ENCODE measurements at regions not wholly inside any gene's neighbourhood (a gene's known extent, or its start where the extent isn't known, plus 50 kb on each side); places are given as distances from the start of the nearest gene placed in this dataset.

DNA sequence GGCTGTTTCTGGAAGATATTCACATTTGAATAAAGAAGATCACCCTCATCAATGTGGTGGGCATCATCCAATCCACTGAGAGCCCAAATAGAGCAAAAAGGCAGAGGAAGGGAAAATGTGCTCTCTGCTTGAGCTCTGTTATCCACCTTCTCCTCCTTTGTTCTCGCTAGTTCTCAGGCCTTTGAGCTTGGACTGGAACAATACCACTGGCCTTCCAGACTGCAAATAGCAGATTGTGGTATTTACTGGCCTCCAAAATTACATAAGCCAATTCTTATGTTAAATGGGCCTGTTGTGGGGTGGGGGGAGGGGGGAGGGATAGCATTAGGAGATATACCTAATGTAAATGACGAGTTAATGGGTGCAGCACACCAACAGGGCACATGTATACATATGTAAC is 219.3 kb downstream of the C1orf94 start:
- no peaks in the 10 kb centered on the region for H3K27me3 ChIP-seq
- WGBS, 2 donors = 75% methylated on average over 2 of the region's 2 CpGs
- intact Hi-C loops (cut with DNase I) = no loop called here
- no peak overlapping the region for H3K27ac ChIP-seq
- no peaks in the 10 kb centered on the region for H3K9me3 ChIP-seq
- H3K4me1 ChIP-seq = no peaks in the 10 kb centered on the region
- TF ChIP-seq, protein P1, sequence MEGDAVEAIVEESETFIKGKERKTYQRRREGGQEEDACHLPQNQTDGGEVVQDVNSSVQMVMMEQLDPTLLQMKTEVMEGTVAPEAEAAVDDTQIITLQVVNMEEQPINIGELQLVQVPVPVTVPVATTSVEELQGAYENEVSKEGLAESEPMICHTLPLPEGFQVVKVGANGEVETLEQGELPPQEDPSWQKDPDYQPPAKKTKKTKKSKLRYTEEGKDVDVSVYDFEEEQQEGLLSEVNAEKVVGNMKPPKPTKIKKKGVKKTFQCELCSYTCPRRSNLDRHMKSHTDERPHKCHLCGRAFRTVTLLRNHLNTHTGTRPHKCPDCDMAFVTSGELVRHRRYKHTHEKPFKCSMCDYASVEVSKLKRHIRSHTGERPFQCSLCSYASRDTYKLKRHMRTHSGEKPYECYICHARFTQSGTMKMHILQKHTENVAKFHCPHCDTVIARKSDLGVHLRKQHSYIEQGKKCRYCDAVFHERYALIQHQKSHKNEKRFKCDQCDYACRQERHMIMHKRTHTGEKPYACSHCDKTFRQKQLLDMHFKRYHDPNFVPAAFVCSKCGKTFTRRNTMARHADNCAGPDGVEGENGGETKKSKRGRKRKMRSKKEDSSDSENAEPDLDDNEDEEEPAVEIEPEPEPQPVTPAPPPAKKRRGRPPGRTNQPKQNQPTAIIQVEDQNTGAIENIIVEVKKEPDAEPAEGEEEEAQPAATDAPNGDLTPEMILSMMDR (IDR thresholded peaks at IDR 0.05) = no peak
- no peak for TF ChIP-seq EP300 (IDR thresholded peaks at IDR 0.05)
- no peak for TF ChIP-seq POLR2A (IDR thresholded peaks at IDR 0.05)
- TF ChIP-seq POLR2AphosphoS5 (IDR thresholded peaks at IDR 0.05) = no peak
- no peaks in the 10 kb centered on the region for H3K36me3 ChIP-seq
- DNase-seq = no peak
- H3K4me3 ChIP-seq = no peak overlapping the region

DNA sequence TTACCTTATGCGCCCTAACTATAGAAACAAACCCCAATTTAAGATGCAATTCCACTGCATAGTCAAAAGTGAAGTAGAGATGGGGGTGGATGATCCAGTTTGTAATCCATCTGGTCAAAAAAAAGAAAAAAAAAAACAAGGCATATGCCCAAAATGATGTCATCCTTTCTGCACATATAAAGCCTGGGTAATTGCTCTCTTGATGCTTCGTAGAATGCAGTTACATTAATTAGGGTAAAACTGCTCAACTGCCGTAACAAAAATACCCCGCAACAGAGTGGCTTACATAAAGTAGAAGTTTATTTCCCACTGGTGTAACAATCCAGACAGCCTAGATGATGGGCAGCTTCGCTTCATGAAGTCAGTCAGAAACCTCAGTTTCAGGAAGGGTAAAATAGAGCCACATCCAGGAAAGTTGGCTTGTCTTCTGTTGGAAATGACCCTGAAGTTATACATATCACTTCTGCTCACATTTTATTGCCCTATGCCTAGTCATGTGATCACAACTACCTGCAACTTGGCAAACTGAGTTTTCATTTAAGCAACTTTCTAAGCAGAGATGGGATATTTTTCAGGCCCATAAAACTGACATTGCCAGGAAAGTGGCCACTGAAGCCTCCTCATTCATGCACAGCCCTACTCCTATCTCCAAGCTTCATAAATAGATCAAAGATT is 221.7 kb downstream of the C1orf94 start:
- H3K27ac ChIP-seq = no peak overlapping the region
- WGBS, 2 donors = 73 to 85% methylated on average over 5 of the region's 5 CpGs
- TF ChIP-seq POLR2AphosphoS5 (IDR thresholded peaks at IDR 0.05) = no peak
- TF ChIP-seq, protein P1 (IDR thresholded peaks at IDR 0.05) = no peak
- TF ChIP-seq EP300 (IDR thresholded peaks at IDR 0.05) = no peak
- no peak for TF ChIP-seq POLR2A (IDR thresholded peaks at IDR 0.05)
- no peaks in the 10 kb centered on the region for H3K9me3 ChIP-seq
- H3K4me1 ChIP-seq = no peaks in the 10 kb centered on the region
- no peaks in the 10 kb centered on the region for H3K36me3 ChIP-seq
- DNase-seq = no peak
- no peak overlapping the region for H3K4me3 ChIP-seq
- no peaks in the 10 kb centered on the region for H3K27me3 ChIP-seq
- intact Hi-C loops (cut with DNase I) = no loop called here

DNA sequence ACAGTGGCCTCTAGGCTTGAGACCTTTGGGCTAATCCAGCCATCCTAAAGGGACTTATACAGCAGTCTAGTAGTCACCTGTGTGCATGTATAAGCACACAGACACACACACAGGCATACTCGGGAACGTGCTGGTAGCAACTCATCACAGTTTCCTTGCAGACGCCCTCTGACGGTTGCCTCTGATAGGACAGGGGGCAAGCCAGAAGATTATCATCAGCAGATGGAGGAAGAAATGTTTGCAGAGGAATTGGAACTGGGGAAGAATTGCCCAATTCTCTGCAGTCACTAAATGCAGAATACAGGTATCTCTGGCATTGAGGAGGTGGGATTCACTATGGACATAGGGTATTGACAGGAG is 222.2 kb downstream of the C1orf94 start:
- 18 to 43% methylated on average over 4 of the region's 4 CpGs for whole genome bisulfite sequencing, 2 donors
- intact Hi-C loops (cut with DNase I) = no loop called here
- TF ChIP-seq, protein P1 (IDR thresholded peaks at IDR 0.05) = no peak
- TF ChIP-seq POLR2A (IDR thresholded peaks at IDR 0.05) = no peak
- no peak for TF ChIP-seq EP300 (IDR thresholded peaks at IDR 0.05)
- TF ChIP-seq POLR2AphosphoS5 (IDR thresholded peaks at IDR 0.05) = no peak
- Histone ChIP-seq H3K4me1 (no peaks in the 10 kb centered on the region), H3K9me3 (no peaks in the 10 kb centered on the region), H3K27me3 (no peaks in the 10 kb centered on the region), H3K4me3 (no peak overlapping the region), H3K36me3 (no peaks in the 10 kb centered on the region), H3K27ac (no peak overlapping the region)
- no peak for DNase-seq

DNA sequence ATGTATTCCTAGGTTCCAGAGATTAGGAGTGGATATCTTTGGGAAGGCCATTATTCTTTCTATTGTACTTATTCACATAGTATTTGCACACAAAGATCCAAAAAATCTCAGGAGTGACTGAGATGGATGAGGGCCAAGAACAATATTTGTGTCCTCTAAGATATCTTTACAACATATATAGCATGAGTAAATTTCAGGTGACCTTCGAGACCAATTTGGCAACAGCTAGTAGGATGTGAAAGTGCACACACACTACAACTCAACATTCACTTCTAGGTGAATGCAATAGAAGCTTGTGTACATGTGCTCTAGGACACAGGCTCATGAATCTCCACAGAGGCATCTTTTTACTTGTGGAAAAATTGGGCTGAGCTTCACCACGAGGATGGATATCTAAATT is 224.0 kb downstream of the C1orf94 start:
- intact Hi-C loops (cut with DNase I) = no loop called here
- DNase-seq = no peak
- Histone ChIP-seq H3K27me3 (no peaks in the 10 kb centered on the region), H3K4me1 (no peaks in the 10 kb centered on the region), H3K9me3 (no peaks in the 10 kb centered on the region), H3K36me3 (no peaks in the 10 kb centered on the region), H3K4me3 (no peak overlapping the region), H3K27ac (no peak overlapping the region)
- WGBS, 2 donors = 3 to 65% methylated on average over 2 of the region's 2 CpGs
- no peak for TF ChIP-seq POLR2AphosphoS5 (IDR thresholded peaks at IDR 0.05)
- TF ChIP-seq EP300 (IDR thresholded peaks at IDR 0.05) = no peak
- TF ChIP-seq, protein P1 (IDR thresholded peaks at IDR 0.05) = no peak
- no peak for TF ChIP-seq POLR2A (IDR thresholded peaks at IDR 0.05)

DNA sequence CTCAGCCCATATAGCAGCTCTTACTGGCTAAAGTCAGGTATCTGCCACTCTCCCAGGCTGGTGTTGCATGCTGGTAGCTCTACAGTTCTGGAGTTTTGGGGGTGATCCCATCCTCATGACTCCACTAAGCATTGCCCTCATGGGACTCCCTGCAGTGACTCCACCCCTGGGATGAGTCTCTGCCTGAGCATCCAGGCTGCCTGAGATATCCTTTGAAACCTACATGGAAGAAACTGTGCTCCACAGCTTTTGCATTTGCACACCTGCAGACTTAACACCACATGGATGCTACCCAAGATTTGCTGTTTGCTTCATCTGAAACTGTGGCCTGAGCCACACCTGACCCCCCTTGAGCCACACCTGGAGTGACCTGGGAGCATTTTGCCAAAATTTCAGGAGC is 226.4 kb downstream of the C1orf94 start:
- intact Hi-C loops (cut with DNase I) = no loop called here
- TF ChIP-seq EP300 (IDR thresholded peaks at IDR 0.05) = no peak
- TF ChIP-seq POLR2AphosphoS5 (IDR thresholded peaks at IDR 0.05) = no peak
- TF ChIP-seq, protein P1 (IDR thresholded peaks at IDR 0.05) = no peak
- no peak for TF ChIP-seq POLR2A (IDR thresholded peaks at IDR 0.05)
- Histone ChIP-seq H3K27me3 (no peaks in the 10 kb centered on the region), H3K4me3 (no peak overlapping the region), H3K9me3 (no peaks in the 10 kb centered on the region), H3K36me3 (no peaks in the 10 kb centered on the region), H3K27ac (no peak overlapping the region), H3K4me1 (no peaks in the 10 kb centered on the region)
- no peak for DNase-seq

Data from sigmoid colon (tissue), 6 donors.